ENCODE measurements at regions not wholly inside any gene's neighbourhood (a gene's known extent, or its start where the extent isn't known, plus 50 kb on each side); places are given as distances from the start of the nearest gene placed in this dataset.

DNA sequence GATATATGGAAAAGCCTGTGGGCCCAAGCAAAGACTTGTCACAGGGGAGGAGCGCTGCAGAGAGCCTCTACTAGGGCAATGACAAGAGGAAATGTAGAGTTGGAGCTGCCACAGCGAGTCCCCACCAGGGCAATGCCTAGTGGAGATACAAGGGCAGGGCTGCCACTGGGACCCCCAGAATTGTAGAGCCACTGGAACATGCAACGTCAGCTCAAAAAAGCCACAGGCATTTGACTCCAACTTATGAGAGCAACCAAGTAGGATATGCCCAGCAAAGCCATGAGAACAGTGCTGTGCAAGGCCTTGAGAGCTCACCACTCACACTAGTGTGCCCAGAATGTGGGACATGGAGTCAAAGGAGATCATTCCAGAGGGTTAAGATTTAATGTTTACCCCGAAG is 63.7 kb upstream of the CAMK1G start:
- no peak overlapping the region for H3K4me3 ChIP-seq (ENCODE audit: low read depth, low read length)
- in situ Hi-C loops (cut with HindIII; ENCODE audit: low sequenced_read_pairs), result no loop called here
- no peak for DNase-seq (ENCODE audit: low read depth)
- TF ChIP-seq, protein P1, sequence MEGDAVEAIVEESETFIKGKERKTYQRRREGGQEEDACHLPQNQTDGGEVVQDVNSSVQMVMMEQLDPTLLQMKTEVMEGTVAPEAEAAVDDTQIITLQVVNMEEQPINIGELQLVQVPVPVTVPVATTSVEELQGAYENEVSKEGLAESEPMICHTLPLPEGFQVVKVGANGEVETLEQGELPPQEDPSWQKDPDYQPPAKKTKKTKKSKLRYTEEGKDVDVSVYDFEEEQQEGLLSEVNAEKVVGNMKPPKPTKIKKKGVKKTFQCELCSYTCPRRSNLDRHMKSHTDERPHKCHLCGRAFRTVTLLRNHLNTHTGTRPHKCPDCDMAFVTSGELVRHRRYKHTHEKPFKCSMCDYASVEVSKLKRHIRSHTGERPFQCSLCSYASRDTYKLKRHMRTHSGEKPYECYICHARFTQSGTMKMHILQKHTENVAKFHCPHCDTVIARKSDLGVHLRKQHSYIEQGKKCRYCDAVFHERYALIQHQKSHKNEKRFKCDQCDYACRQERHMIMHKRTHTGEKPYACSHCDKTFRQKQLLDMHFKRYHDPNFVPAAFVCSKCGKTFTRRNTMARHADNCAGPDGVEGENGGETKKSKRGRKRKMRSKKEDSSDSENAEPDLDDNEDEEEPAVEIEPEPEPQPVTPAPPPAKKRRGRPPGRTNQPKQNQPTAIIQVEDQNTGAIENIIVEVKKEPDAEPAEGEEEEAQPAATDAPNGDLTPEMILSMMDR (IDR thresholded peaks at IDR 0.05; ENCODE audit: low read depth, low read length, missing control alignments), result no peak

DNA sequence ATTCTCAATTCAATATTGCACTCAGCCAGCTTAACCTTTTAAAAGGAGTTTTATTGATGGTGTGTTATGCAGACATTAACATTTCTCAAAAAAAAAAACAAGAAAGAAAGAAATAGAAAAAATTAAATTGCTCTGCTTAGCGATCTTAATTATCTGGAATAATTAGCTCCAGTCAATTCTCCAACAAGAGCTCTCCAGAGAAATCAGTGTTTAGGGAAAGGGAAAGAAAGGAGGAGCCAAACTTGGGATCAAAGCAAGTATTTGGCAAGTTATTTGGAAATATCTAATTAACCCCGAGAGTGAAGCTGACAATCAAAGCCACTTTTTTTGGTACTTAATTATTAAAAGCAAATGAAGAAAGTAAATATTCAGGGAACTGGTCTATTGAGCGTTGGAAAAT is 60.7 kb upstream of the CAMK1G start:
- TF ChIP-seq, protein P1 (IDR thresholded peaks at IDR 0.05; ENCODE audit: low read depth, low read length, missing control alignments), result no peak
- H3K4me3 ChIP-seq (ENCODE audit: low read depth, low read length), result no peak overlapping the region
- DNase-seq (ENCODE audit: low read depth), result no peak
- in situ Hi-C loops (cut with HindIII; ENCODE audit: low sequenced_read_pairs), result no loop called here

DNA sequence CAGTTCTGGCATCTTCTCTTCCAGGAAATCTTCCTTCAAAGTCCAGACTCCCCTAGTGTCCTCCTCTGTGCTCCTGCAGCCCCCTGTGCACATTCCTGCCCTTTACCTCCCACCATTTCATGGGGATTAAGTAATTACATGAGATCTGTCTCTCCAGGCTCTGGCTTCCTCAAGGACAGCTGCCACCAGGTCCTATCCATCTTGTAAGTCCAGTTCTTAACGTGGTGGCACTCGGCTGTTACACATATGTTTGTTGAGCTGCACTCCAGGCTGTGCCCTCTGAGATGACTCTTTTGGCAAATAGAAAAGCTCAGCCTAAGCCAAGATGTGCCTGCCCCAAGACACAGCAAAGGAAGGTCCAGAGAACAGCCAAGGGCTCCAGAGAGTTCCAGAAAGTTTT is 57.4 kb upstream of the CAMK1G start:
- H3K4me3 ChIP-seq (ENCODE audit: low read depth, low read length), result no peak overlapping the region
- no peak for DNase-seq (ENCODE audit: low read depth)
- in situ Hi-C loops (cut with HindIII; ENCODE audit: low sequenced_read_pairs), result no loop called here
- TF ChIP-seq, protein P1 (IDR thresholded peaks at IDR 0.05; ENCODE audit: low read depth, low read length, missing control alignments), result no peak

DNA sequence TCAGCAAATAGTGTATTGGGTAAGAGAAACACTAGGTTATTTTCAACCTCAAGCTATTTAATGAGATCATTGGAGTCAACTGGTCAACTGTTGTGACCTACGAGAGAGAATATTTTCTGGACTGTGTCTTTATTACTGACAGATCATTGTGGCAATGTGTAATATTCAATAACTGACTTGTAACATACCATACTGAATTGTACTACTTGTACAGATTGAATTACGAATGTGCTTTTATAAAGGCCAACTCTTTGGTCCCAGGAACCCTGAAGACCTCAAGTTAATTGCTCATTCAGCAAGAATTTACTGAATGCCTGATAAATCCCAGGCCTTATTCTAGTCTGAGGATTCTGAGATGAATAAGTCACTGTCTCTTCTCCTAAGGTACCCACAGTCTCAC is 56.1 kb upstream of the CAMK1G start:
- DNase-seq (ENCODE audit: low read depth), result no peak
- H3K4me3 ChIP-seq (ENCODE audit: low read depth, low read length), result no peak overlapping the region
- TF ChIP-seq, protein P1 (IDR thresholded peaks at IDR 0.05; ENCODE audit: low read depth, low read length, missing control alignments), result no peak
- in situ Hi-C loops (cut with HindIII; ENCODE audit: low sequenced_read_pairs), result no loop called here

DNA sequence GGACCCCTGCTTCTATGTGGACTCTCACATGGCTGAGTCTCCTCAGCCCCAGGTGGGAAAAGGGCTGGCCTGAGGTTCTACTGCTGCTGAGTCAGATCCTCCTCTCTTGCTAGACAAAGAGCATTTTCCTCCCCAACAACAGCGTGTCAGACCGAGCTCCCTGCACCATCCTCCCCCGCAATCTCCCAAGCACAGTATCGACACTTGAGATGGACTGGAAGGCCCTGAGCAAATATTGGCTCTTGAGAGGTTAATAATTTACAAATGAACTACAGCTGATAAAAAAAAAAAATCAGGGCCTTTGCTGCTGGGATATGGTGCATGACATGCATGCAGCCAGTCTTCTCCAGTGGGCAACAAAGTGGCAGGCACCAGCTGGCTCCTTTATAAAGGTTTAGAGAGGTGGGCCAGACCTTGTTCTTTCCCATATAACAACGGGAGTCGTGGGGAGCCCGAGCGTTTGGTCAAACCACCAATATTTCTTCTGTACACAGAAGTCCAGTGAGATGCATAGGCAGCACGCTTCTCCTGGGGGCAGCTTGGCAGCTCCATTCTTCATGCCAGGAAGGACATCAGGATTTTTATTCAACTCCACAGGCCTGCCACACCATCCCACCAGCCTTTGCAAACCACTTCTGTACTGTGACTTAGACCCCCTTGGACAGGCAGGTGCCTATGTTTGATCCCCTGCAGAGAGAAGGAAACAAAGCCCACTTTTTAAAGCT is 55.4 kb upstream of the CAMK1G start:
- DNase-seq (ENCODE audit: low read depth), result no peak
- TF ChIP-seq, protein P1 (IDR thresholded peaks at IDR 0.05; ENCODE audit: low read depth, low read length, missing control alignments), result no peak
- H3K4me3 ChIP-seq (ENCODE audit: low read depth, low read length), result no peak overlapping the region
- in situ Hi-C loops (cut with HindIII; ENCODE audit: low sequenced_read_pairs), result no loop called here

DNA sequence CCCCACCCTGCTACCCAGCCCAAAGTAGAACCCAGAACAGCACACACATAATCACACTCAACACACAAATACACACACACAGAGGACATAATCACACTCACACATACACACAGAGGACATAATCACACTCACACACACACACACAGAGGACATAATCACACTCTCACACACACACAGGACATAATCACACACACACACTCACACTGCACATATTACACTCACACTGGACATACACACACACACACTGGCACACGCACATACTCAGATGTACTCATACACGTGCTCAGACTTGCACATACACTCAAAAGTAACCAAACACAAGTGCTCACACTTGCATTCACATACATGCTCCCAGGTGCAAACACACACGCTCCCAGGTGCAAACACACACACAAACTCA is 54.3 kb upstream of the CAMK1G start:
- no peak overlapping the region for H3K4me3 ChIP-seq (ENCODE audit: low read depth, low read length)
- in situ Hi-C loops (cut with HindIII; ENCODE audit: low sequenced_read_pairs), result no loop called here
- TF ChIP-seq, protein P1 (IDR thresholded peaks at IDR 0.05; ENCODE audit: low read depth, low read length, missing control alignments), result no peak
- no peak for DNase-seq (ENCODE audit: low read depth)

Data from astrocyte of the cerebellum (primary cell).